Kidney (tissue), 13 donors: ENCODE measurements at regions not wholly inside any gene's neighbourhood (a gene's known extent, or its start where the extent isn't known, plus 50 kb on each side); places are given as distances from the start of the nearest gene placed in this dataset.

Source experiments
- DNase-seq, 5 donors: peaks; one replicate each; pipeline ENCODE4 v3.0.0-alpha.2; 2013 to 2020
- FAIRE-seq: peaks from 2 replicates; lab custom pipeline; 2012; peaks lifted over from hg19 to GRCh38; lab: Jason Lieb, UNC
- H3K27ac ChIP-seq, 2 donors: one replicate each; pipeline ENCODE4 v1.7.0; 2013; ENCODE audit warnings: low read depth in 2 of 2, low read length in 2 of 2, inconsistent platforms in 1 of 2
- H3K27me3 ChIP-seq: one replicate; pipeline ENCODE4 v1.7.1; 2013; ENCODE audit warnings: low read length, inconsistent platforms; ENCODE audit not compliant: control insufficient read depth, insufficient read depth
- H3K36me3 ChIP-seq, 3 donors: one replicate each; pipeline versions ENCODE4 v1.7.0 to v1.7.1; 2013; ENCODE audit warnings: low read length in 3 of 3, control low read depth in 1 of 3, inconsistent platforms in 1 of 3; ENCODE audit not compliant: insufficient read depth in 3 of 3, control insufficient read depth in 2 of 3
- H3K4me1 ChIP-seq, 3 donors: one replicate each; pipeline versions ENCODE4 v1.7.0 to v1.7.1; 2013; ENCODE audit warnings: low read length in 3 of 3, inconsistent platforms in 1 of 3, low read depth in 1 of 3; ENCODE audit not compliant: control insufficient read depth in 2 of 3, insufficient read depth in 2 of 3
- H3K4me3 ChIP-seq, 3 donors: one replicate each; pipeline versions ENCODE4 v1.7.0 to v1.8.1; 2013; ENCODE audit warnings: low read length in 3 of 3, control low read depth in 1 of 3, inconsistent platforms in 1 of 3
- H3K9ac ChIP-seq, 3 donors: one replicate each; pipeline versions ENCODE4 v1.7.0 to v1.7.1; 2013; ENCODE audit warnings: low read length in 3 of 3, control low read depth in 1 of 3, inconsistent platforms in 1 of 3
- H3K9me3 ChIP-seq, 3 donors: one replicate each; pipeline versions ENCODE4 v1.7.0 to v1.7.1; 2013; ENCODE audit warnings: low read length in 3 of 3, control low read depth in 1 of 3, inconsistent platforms in 1 of 3; ENCODE audit not compliant: control insufficient read depth in 2 of 3, insufficient read depth in 1 of 3
- CTCF ChIP-seq: IDR thresholded peaks from 3 replicates; pipeline ENCODE4 v1.5.1; 2012; ENCODE audit warnings: mild to moderate bottlenecking, moderate library complexity, borderline replicate concordance; ENCODE audit not compliant: insufficient read depth; ENCODE audit errors: extremely low read depth
- intact Hi-C: fragments of 100-400 bp; cut with DNase I; formaldehyde crosslinking; loops from one replicate; pipeline ENCODE4 v1.11.1; 2022
- donor health status: control.
- donor health status: control.
- donor health status: control.
- donor health status: control.
- donor health status: control.
- donor health status: DM: yes; HTN: yes; CAD: no.
- donor health status: Normal renal cell carcinoma (clear cell type).

DNA sequence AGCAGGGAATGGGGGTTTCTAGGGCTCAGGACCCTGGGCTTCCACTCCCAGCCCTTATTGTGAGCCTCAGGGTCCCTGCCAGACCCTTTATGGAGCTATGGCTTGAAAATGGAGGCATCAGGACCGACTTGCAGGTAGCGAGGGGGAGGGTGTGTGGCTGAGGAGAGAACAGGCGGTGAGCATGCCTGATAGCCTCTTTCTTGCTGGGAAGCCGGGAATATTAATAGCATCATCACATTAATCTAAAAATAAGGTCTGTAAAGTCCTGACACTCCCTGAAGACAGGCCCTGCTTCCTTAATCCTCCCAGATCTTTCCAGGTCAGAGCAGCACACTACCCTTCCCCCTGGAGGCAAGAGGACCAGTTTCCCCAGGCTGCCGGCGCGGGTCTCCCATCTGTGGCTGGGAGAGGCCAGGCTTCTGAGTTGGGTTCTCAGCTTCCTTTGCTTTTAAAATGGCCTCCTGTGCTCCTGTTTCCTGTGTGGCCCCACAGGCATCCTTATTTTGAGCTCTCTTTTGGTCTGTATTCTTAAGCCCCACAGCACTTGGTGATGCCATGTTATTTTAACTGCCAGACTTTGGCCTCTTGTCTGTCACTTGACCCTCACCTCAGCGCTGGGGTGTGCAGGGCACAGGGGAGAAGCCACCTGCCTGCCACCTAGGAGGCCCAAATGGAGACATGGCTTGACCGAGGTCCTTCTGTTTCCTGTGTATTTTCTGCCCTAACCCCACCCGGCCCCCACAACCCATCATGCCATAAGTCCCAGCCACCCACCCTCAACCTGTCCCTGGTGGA, 185.0 kb upstream of the TOPAZ1 start:
- intact Hi-C loops, result no loop called here
- FAIRE-seq, result no peak
- H3K27ac ChIP-seq, result no peak overlapping the region
- H3K4me1 ChIP-seq, result peaks cover 0 to 4% (median 0%) of the 10 kb centered on the region in 3 donors
- H3K27me3 ChIP-seq, result no peaks in the 10 kb centered on the region
- TF ChIP-seq CTCF, result no peak
- DNase-seq, result no peak
- no peak overlapping the region for H3K4me3 ChIP-seq
- H3K9ac ChIP-seq, result no peak overlapping the region
- no peaks in the 10 kb centered on the region for H3K36me3 ChIP-seq
- H3K9me3 ChIP-seq, result no peaks in the 10 kb centered on the region

- H3K4me1 ChIP-seq, result peaks cover 0 to 10% (median 0%) of the 10 kb centered on the region in 3 donors
- no peak overlapping the region for H3K9ac ChIP-seq
- intact Hi-C loops, result no loop called here
- no peak for TF ChIP-seq CTCF
- no peaks in the 10 kb centered on the region for H3K36me3 ChIP-seq
- DNase-seq (peak in 2 of 5 donors; percentile 19 to 77), FAIRE-seq (no peak)
- no peaks in the 10 kb centered on the region for H3K9me3 ChIP-seq
- H3K27me3 ChIP-seq, result no peaks in the 10 kb centered on the region
- H3K27ac ChIP-seq, result no peak overlapping the region
- H3K4me3 ChIP-seq, result no peak overlapping the region
Measured at GRCh38 chr3:44058022-44058867, 183.4 kb upstream of the TOPAZ1 start.

GRCh38 chr3:44058868-44059203, 182.8 kb upstream of the TOPAZ1 start:
- H3K9ac ChIP-seq, result no peak overlapping the region
- intact Hi-C loops, result no loop called here
- no peak overlapping the region for H3K4me3 ChIP-seq
- peaks cover 0 to 10% (median 0%) of the 10 kb centered on the region in 3 donors for H3K4me1 ChIP-seq
- no peak overlapping the region for H3K27ac ChIP-seq
- no peaks in the 10 kb centered on the region for H3K27me3 ChIP-seq
- DNase-seq (no peak), FAIRE-seq (no peak)
- H3K9me3 ChIP-seq, result no peaks in the 10 kb centered on the region
- no peak for TF ChIP-seq CTCF
- H3K36me3 ChIP-seq, result no peaks in the 10 kb centered on the region
